ENCODE measurements at regions not wholly inside any gene's neighbourhood (a gene's known extent, or its start where the extent isn't known, plus 50 kb on each side); places are given as distances from the start of the nearest gene placed in this dataset.

GRCh38 chr2:11055679-11056215 lies 99.5 kb upstream of the SLC66A3 start:
- TF ChIP-seq EP300 (IDR thresholded peaks at IDR 0.05; ENCODE audit: borderline replicate concordance in 1 of 2, low read depth in 1 of 2, low read length in 1 of 2) = no peak
- no peak for TF ChIP-seq EZH2phosphoT487 (IDR thresholded peaks at IDR 0.05; ENCODE audit: borderline replicate concordance, low read depth)
- no peak for TF ChIP-seq CTCF (IDR thresholded peaks at IDR 0.05)
- TF ChIP-seq MAX (IDR thresholded peaks at IDR 0.05; ENCODE audit: low read depth) = no peak
- TF ChIP-seq MXI1 (IDR thresholded peaks at IDR 0.05; ENCODE audit: low read depth, low read length) = no peak
- no peak for TF ChIP-seq POLR2AphosphoS5 (IDR thresholded peaks at IDR 0.05; ENCODE audit: low read depth, low read length)
- TF ChIP-seq JUND (IDR thresholded peaks at IDR 0.05) = no peak
- no peak for TF ChIP-seq GABPA (IDR thresholded peaks at IDR 0.05; ENCODE audit: low read depth)
- no peak for TF ChIP-seq TAF1 (IDR thresholded peaks at IDR 0.05; ENCODE audit: borderline replicate concordance, low read depth, low read length)
- no peak for TF ChIP-seq MEF2A (IDR thresholded peaks at IDR 0.05; ENCODE audit: borderline replicate concordance, low read depth)
- no peak for TF ChIP-seq FOXM1 (IDR thresholded peaks at IDR 0.05; ENCODE audit: low read depth)
- no peak for TF ChIP-seq TCF12 (IDR thresholded peaks at IDR 0.05)
- TF ChIP-seq RFX5 (IDR thresholded peaks at IDR 0.05; ENCODE audit: low read length) = no peak
- TF ChIP-seq, protein P1, sequence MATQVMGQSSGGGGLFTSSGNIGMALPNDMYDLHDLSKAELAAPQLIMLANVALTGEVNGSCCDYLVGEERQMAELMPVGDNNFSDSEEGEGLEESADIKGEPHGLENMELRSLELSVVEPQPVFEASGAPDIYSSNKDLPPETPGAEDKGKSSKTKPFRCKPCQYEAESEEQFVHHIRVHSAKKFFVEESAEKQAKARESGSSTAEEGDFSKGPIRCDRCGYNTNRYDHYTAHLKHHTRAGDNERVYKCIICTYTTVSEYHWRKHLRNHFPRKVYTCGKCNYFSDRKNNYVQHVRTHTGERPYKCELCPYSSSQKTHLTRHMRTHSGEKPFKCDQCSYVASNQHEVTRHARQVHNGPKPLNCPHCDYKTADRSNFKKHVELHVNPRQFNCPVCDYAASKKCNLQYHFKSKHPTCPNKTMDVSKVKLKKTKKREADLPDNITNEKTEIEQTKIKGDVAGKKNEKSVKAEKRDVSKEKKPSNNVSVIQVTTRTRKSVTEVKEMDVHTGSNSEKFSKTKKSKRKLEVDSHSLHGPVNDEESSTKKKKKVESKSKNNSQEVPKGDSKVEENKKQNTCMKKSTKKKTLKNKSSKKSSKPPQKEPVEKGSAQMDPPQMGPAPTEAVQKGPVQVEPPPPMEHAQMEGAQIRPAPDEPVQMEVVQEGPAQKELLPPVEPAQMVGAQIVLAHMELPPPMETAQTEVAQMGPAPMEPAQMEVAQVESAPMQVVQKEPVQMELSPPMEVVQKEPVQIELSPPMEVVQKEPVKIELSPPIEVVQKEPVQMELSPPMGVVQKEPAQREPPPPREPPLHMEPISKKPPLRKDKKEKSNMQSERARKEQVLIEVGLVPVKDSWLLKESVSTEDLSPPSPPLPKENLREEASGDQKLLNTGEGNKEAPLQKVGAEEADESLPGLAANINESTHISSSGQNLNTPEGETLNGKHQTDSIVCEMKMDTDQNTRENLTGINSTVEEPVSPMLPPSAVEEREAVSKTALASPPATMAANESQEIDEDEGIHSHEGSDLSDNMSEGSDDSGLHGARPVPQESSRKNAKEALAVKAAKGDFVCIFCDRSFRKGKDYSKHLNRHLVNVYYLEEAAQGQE (IDR thresholded peaks at IDR 0.05; ENCODE audit: low read depth, low read length) = no peak

Data from SK-N-SH (cell line).